ENCODE measurements at regions not wholly inside any gene's neighbourhood (a gene's known extent, or its start where the extent isn't known, plus 50 kb on each side); places are given as distances from the start of the nearest gene placed in this dataset.

DNA sequence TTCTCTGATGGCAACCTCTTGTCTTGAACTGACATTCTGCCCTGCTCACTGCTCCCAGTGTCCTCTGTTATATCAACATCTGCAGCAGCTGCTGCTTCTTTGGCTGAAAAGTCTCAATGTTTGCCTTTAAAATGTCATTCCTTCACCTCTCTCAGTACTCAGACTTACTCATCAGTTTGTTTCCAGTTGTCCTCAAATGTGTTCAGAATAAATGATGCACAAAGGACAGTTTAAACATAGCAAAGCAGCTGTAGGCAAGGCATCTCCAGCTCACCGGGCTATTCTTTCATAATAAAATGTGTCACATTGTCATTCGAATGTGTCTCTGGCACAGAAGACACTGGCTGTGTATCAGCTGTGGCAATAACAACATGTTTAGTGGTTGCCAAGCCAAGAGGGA is 590.9 kb upstream of the ZNF608 start:
- H3K36me3 ChIP-seq (ENCODE audit: control insufficient read depth, insufficient read depth, low read length), result no peaks in the 10 kb centered on the region
- TF ChIP-seq, protein P1, sequence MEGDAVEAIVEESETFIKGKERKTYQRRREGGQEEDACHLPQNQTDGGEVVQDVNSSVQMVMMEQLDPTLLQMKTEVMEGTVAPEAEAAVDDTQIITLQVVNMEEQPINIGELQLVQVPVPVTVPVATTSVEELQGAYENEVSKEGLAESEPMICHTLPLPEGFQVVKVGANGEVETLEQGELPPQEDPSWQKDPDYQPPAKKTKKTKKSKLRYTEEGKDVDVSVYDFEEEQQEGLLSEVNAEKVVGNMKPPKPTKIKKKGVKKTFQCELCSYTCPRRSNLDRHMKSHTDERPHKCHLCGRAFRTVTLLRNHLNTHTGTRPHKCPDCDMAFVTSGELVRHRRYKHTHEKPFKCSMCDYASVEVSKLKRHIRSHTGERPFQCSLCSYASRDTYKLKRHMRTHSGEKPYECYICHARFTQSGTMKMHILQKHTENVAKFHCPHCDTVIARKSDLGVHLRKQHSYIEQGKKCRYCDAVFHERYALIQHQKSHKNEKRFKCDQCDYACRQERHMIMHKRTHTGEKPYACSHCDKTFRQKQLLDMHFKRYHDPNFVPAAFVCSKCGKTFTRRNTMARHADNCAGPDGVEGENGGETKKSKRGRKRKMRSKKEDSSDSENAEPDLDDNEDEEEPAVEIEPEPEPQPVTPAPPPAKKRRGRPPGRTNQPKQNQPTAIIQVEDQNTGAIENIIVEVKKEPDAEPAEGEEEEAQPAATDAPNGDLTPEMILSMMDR (IDR thresholded peaks at IDR 0.05), result no peak
- Mint-ChIP-seq H3K4me1 (no peaks in the 10 kb centered on the region), H3K9me3 (peaks cover 2 to 6% of the 10 kb centered on the region in 2 donors), H3K27ac (no peak overlapping the region), H3K27me3 (ENCODE audit: low read depth in 2 of 2) (peaks cover 0 to 6% of the 10 kb centered on the region in 2 donors), H3K4me3 (no peak overlapping the region), H3K36me3 (no peaks in the 10 kb centered on the region)
- no peak for DNase-seq
- no peak overlapping the region for H3K27ac ChIP-seq (ENCODE audit: low read length)
- 83% methylated on average over 2 of the region's 2 CpGs for WGBS (ENCODE audit: insufficient coverage)
- no peak overlapping the region for H3K4me3 ChIP-seq (ENCODE audit: low read length)
- no peaks in the 10 kb centered on the region for H3K9me3 ChIP-seq (ENCODE audit: control insufficient read depth, insufficient read depth, low read length)
- H3K27me3 ChIP-seq (ENCODE audit: control insufficient read depth, insufficient read depth, low read length), result no peaks in the 10 kb centered on the region
- intact Hi-C loops (cut with micrococcal nuclease), result no loop called here
- no peak for ATAC-seq
- no peaks in the 10 kb centered on the region for H3K4me1 ChIP-seq (ENCODE audit: control insufficient read depth, insufficient read depth, low read length)

DNA sequence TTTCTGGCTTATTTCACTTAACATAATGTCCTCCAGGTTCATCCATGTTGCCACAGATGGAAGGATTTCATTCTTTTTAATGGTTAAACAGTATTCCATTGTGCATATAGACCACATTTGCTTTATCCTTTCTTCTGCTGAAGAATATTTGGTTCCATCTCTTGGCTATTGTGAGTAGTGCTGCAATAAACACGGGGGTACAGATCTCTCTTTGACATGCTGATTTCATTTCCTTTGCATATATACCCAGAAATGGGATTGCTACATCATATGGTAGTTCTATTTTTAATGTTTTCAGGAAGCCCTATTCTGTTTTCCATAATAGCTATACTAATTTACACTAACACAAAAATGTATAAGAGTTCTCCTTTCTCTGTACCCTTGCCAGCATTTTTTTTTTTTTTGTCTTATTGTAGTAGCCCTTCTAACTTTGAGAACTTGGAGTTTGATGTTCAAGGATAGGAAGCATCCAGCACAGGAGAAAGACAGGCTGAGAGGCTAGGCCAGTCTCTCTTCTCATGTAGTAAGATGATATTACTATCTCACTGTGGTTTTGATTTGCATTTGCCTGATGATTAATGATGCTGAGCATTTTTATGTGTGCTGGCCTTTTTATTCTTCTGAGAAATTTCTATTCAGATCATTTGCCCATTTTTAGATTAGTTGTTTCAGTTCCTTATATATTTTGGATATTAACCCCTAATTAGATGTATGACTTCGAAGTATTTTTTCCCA is 592.2 kb upstream of the ZNF608 start:
- H3K27ac ChIP-seq (ENCODE audit: low read length), result no peak overlapping the region
- WGBS (ENCODE audit: insufficient coverage), result 57% methylated on average over 1 of the region's 2 CpGs
- no peak overlapping the region for H3K4me3 ChIP-seq (ENCODE audit: low read length)
- H3K36me3 Mint-ChIP-seq, result no peaks in the 10 kb centered on the region
- H3K4me3 Mint-ChIP-seq, result no peak overlapping the region
- no peak overlapping the region for H3K27ac Mint-ChIP-seq
- no peaks in the 10 kb centered on the region for H3K27me3 ChIP-seq (ENCODE audit: control insufficient read depth, insufficient read depth, low read length)
- H3K36me3 ChIP-seq (ENCODE audit: control insufficient read depth, insufficient read depth, low read length), result no peaks in the 10 kb centered on the region
- TF ChIP-seq, protein P1 (IDR thresholded peaks at IDR 0.05), result no peak
- no peak for ATAC-seq
- peaks cover 2 to 6% of the 10 kb centered on the region in 2 donors for H3K9me3 Mint-ChIP-seq
- no peaks in the 10 kb centered on the region for H3K9me3 ChIP-seq (ENCODE audit: control insufficient read depth, insufficient read depth, low read length)
- H3K4me1 Mint-ChIP-seq, result no peaks in the 10 kb centered on the region
- intact Hi-C loops (cut with micrococcal nuclease), result no loop called here
- H3K27me3 Mint-ChIP-seq (ENCODE audit: low read depth in 2 of 2), result peaks cover 0 to 6% of the 10 kb centered on the region in 2 donors
- no peak for DNase-seq
- no peaks in the 10 kb centered on the region for H3K4me1 ChIP-seq (ENCODE audit: control insufficient read depth, insufficient read depth, low read length)

DNA sequence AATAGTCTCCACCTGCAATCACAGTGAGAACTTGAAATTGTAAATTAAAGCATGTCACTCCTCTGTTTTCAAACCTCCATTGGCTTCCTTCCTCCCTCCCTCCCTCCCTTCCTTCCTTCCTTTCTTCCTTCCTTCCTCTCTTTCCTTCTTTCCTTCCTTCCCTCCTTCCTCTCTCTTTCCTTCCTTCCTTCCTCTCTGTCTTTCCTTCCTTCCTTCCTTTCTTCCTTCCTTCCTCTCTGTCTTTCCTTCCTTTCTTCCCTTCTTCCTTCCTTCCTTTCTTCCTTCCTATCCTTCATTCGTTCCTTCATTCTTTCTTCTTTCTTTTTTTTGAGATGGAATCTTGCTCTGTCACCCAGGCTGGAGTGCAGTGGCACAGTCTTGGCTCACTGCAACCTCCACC is 595.0 kb upstream of the ZNF608 start:
- ATAC-seq, result no peak
- peaks cover 0 to 9% of the 10 kb centered on the region in 2 donors for H3K27me3 Mint-ChIP-seq (ENCODE audit: low read depth in 2 of 2)
- no peaks in the 10 kb centered on the region for H3K4me1 Mint-ChIP-seq
- Histone ChIP-seq H3K36me3 (ENCODE audit: control insufficient read depth, insufficient read depth, low read length) (no peaks in the 10 kb centered on the region), H3K9me3 (ENCODE audit: control insufficient read depth, insufficient read depth, low read length) (no peaks in the 10 kb centered on the region), H3K27ac (ENCODE audit: low read length) (no peak overlapping the region), H3K4me1 (ENCODE audit: control insufficient read depth, insufficient read depth, low read length) (no peaks in the 10 kb centered on the region), H3K4me3 (ENCODE audit: low read length) (no peak overlapping the region), H3K27me3 (ENCODE audit: control insufficient read depth, insufficient read depth, low read length) (no peaks in the 10 kb centered on the region)
- intact Hi-C loops (cut with micrococcal nuclease), result no loop called here
- no peak overlapping the region for H3K27ac Mint-ChIP-seq
- TF ChIP-seq, protein P1 (IDR thresholded peaks at IDR 0.05), result no peak
- H3K4me3 Mint-ChIP-seq, result no peak overlapping the region
- peaks cover 2 to 6% of the 10 kb centered on the region in 2 donors for H3K9me3 Mint-ChIP-seq
- WGBS (ENCODE audit: insufficient coverage), result 86% methylated on average over 1 of the region's 1 CpG
- H3K36me3 Mint-ChIP-seq, result no peaks in the 10 kb centered on the region
- no peak for DNase-seq

DNA sequence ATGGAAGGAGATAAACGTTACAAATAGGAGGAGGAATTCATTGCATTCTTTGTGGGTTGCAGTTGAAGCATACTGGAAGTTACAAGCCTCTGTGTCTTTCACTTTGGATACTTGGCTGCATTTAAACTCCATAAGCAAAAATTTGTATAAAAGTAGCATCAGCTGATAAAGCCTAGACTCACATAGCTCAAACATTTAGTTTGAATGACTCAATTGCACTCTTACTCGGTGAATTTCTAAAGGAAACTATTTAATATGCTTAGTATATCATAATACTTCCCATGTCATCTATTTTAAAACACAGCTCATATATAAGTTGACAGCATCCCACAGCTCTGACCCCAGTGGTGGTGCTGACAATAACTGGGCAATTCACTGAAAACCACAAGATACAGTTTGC is 596.6 kb upstream of the ZNF608 start:
- TF ChIP-seq, protein P1 (IDR thresholded peaks at IDR 0.05), result no peak
- H3K4me3 Mint-ChIP-seq, result no peak overlapping the region
- peaks cover 0 to 9% of the 10 kb centered on the region in 2 donors for H3K27me3 Mint-ChIP-seq (ENCODE audit: low read depth in 2 of 2)
- intact Hi-C loops (cut with micrococcal nuclease), result no loop called here
- no peak overlapping the region for H3K27ac Mint-ChIP-seq
- no peaks in the 10 kb centered on the region for H3K9me3 ChIP-seq (ENCODE audit: control insufficient read depth, insufficient read depth, low read length)
- DNase-seq (no peak), ATAC-seq (no peak)
- H3K36me3 Mint-ChIP-seq, result no peaks in the 10 kb centered on the region
- H3K4me3 ChIP-seq (ENCODE audit: low read length), result no peak overlapping the region
- H3K4me1 Mint-ChIP-seq, result no peaks in the 10 kb centered on the region
- whole genome bisulfite sequencing (ENCODE audit: insufficient coverage), result 74% methylated on average over 1 of the region's 2 CpGs
- H3K9me3 Mint-ChIP-seq, result peaks cover 2 to 6% of the 10 kb centered on the region in 2 donors
- no peak overlapping the region for H3K27ac ChIP-seq (ENCODE audit: low read length)
- no peaks in the 10 kb centered on the region for H3K4me1 ChIP-seq (ENCODE audit: control insufficient read depth, insufficient read depth, low read length)
- no peaks in the 10 kb centered on the region for H3K36me3 ChIP-seq (ENCODE audit: control insufficient read depth, insufficient read depth, low read length)
- H3K27me3 ChIP-seq (ENCODE audit: control insufficient read depth, insufficient read depth, low read length), result no peaks in the 10 kb centered on the region

Data from natural killer cell (primary cell).